HG03571 (cell line): ENCODE measurements at regions not wholly inside any gene's neighbourhood (a gene's known extent, or its start where the extent isn't known, plus 50 kb on each side); places are given as distances from the start of the nearest gene placed in this dataset.

Experiments used
- ATAC-seq: cut with Tn5 transposase; IDR thresholded peaks from one replicate; pipeline ENCODE4 v1.9.1; 2021; ENCODE audit not compliant: unreplicated experiment

DNA sequence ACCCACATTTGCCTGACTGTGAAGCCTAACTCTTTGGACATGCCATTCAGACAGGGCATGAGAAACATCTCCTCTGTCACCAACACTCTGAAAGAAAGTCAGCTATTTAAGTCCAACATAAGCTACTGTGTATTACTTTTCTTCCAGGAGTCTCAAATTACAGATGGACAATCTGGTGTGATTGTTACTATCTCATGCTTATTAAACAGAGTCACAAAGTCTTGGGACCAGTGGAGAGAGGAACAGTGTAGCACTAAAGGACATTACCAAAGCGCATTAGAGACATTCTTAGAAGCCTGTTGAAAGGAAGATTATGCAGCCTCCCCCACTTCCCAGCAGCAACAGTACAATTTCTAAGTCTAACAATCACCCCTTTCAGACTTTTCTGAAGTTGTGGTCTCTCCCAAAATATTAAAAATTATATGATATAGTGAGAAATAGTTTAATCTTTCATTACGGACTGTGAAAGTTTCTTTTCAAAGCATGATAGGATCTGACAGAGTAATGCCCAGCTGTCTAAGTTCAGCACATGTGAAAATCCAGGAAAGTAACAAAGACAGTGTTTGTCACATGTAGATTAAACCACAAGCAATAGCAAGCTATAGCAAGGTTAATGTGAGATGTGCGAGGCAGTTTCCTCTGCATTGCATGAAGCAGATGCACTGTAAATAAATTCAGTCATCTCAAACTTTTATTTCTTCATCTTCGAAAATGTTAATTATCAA lies 280.9 kb upstream of the FZD8 start:
- no peak for ATAC-seq

DNA sequence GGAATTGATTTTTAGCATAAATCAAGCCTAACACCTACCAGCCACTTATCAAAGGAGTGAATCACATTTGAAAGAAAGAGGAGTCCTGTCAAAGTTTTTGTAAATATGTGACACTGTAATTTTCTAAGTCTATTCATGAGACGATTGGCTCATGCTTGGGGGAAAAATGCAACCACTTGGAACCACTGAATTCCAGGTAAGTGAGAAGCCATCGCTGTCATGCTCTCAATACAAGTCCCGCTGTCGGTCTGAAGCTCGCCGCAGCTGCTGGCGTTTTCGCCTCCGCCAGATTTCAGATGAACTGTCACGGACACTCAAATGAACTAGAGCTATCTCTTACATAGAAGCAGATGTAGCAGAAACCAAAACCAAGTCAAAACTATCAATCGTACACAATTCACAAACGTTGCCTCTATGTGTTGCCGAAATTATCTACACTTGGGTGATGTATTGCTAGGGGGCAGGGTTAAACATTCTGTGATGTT lies 279.8 kb upstream of the FZD8 start:
- no peak for ATAC-seq

DNA sequence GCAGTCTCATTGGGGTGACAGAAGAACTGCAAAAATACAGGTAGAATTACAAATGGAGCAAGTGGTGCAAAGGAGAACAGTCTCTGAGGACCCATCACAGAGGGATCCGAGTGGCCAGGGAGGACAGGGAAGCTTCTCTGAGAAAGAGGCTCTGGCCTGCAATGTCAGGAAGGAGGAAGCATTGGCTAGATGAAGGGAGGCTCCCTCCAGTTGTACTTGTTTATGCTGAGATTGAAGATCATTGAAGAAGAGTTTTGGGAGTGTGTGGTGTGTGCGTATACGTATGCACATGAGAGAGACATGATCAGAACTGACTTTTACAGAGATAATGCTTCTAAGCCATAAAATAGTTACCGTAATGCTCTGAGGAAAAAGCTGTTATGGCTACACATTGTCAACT lies 274.7 kb upstream of the FZD8 start:
- no peak for ATAC-seq

DNA sequence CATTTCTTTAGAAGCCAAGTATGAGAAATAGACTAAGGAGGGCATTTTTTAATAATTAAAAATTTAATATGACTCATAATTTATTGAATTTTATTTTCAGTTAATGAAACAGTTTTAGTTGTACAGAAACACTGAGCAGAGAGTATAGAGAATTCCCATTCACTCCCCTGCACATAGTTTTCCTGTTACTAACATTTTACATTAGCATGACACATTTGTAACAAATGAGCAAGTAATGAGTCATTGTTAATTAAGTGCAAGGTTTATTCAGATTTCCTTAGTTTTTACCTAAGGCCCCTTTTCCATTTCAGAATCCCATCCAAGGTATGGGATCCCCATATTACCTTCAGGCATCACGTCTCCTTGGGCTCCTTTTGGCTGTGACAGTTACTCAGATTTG lies 271.5 kb upstream of the FZD8 start:
- no peak for ATAC-seq

DNA sequence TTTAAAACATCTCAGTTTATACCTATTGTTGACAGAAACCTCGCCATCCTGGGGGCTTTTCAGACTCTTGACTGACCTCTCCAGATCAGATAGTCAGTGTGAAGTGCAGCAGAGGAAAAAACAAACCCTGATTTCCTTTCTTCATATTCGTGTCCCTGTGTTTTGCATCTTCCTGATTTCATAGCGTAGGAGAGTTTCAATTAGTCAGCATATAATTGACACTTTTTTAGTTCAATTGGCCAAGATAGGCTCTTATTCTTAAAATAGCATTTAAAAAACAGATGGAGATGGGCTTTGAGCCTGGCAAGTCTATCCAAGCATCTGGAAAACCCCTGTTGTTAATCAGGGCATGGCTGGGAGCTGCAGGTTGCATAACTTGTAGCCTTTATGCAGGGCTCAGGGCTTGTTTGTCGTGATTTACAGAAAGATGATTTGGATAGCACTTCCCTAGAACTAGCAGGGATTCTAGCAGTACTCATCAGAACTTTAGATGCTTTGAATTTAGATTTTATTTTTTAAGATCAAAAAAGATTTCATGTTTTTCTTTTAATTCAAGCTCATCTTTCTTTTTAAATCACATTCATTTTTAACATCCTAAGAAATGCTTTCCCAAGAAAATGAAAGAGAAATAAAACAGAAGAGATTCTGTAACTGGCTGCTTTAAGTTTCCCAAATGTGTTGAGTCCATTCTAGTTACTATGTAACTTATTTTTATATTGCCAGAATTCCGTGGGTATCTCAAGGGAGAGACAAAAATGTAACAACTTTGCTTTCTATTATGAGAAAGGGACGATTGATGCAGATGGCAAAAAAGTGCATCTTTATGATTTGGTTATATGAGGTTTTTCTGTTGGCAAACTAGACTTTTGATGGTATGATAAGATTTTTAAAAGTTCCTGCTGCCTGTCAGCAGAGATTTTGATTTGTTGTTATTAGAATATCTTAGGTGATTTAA lies 270.8 kb upstream of the FZD8 start:
- ATAC-seq: no peak

DNA sequence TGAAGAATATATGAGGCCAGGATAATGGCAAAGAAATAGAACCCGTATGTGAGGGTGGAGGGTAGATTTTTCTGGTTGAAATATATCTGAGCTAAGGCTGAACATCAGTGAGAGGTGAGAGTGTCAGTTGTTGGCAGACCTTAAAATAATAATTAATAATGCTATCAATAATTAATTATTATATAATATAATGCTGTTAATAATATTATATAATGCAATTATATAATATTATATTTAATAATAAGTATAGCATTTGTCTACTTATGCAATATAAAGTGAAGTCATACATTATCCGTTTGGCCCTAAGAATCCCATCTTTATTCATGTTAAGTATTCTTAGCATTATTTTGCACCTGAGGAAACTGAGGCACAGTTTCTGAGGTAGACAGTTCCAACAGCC lies 269.9 kb upstream of the FZD8 start:
- no peak for ATAC-seq

DNA sequence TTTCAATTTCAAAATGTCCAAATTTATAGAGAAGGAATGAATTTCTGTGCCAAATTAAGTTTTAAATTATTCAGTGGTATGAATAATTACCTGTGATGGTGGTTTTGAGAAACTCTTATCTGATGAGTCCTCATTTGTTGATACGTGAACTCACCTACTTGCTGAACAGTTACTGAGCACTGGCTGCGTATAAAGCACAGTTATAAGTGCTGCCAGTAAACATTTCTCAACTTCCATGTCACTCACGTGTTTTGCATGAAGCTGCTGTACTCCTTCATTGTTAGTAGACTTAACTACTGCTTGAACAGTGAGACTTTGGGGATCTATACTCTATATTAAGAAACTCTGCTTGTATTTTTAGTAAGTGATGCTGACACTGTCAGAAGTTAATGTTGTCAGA lies 269.1 kb upstream of the FZD8 start:
- no peak for ATAC-seq

DNA sequence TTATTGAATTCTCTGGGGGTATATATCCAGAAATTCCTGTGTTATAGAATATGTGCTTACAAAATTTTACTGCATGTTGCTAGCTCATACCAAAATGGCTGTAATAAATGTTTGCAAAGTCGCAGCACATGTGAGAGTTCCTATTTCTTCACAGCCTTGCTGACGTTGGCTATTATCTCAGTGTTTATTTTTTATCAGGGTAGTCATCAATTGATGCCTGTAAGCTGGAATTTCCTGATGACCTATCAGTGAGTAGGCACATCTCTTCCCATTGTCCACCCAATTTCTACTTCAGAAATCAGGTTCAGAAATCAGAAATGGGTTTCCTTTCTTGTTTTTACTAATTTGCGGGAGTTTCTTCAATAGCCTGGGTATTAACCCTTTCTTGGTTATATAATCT lies 268.1 kb upstream of the FZD8 start:
- no peak for ATAC-seq

DNA sequence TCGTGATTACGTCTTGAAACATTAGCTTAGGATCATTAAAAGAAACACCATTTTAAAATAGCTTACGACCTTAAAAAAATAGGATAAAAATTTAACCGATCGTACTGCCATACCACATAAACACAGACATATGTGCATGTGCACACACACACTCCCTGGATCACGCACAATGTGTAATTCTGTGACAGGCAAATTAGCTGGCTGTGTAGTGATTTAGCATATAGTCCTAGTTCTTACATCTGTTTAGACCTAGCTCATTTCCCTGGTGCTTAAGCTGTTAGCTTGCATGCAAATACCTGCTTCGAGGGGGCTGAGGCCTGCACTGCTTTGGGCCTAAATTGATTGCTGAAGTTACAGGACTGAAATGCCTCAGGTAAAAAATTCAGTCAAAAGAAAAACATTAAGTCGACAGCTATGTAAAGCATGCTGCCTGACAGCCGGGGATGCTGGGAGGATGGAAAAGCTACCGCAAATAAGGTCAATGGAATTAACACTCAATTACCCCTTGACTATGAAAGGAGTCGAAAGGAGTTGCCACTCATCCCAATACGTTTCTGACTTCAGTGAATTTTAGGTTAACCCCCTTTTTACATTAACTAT lies 267.1 kb upstream of the FZD8 start:
- no peak for ATAC-seq

DNA sequence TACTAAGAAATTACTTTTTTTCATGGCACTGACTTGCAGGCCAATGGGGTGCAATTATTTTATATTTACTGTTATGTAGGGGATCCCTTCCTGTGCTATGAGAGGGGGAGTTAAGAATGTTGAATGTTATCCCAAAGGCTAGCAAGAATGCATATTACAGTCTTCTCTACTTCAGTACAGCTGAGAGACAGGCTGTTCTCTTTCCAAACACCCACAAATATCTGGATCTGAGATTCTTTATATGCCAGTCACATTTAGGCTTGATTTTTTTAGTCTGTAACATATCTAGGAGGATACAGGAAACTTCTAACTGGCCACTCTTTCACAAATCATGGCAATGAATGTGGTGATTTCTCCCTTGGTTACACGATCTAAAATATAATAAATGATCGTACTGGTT lies 266.4 kb upstream of the FZD8 start:
- no peak for ATAC-seq

DNA sequence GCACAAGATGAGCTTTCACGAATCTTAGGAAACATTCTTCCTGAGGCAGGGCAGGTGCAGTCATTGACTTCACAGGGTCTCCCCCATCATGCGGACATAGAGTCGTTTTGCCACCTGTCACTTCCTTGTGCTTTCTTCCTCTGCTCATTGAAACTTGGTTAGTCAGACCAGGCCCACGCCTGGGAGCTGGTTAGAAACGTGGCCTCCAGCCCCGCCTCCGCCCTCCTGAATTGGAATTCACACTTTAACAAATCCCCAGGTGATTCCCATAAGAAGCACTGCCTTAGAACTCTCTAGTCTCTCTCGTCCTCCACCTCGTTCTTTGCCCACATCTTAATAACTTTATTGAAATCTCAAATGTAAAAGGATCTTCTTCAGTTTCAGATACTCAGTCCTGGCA lies 265.5 kb upstream of the FZD8 start:
- ATAC-seq: no peak

DNA sequence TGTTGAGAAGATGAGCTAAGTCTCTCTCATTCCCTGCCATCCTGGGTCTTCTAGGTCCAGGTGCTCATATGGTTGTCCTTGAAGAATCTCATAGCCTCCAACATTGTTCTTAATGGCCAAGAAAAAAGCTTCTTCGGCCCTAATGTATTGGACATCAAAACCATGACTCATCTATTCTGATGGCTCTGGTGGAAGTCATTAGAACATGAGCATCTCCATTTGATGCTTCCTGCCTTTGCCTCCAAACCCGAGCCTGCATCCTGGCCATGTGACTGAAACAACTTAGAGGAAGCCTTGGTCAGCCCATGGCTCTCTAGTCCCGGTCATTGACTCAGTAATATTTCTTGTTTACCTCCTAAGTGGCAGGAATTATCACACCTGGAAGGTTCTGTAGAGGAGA lies 264.1 kb upstream of the FZD8 start:
- no peak for ATAC-seq

DNA sequence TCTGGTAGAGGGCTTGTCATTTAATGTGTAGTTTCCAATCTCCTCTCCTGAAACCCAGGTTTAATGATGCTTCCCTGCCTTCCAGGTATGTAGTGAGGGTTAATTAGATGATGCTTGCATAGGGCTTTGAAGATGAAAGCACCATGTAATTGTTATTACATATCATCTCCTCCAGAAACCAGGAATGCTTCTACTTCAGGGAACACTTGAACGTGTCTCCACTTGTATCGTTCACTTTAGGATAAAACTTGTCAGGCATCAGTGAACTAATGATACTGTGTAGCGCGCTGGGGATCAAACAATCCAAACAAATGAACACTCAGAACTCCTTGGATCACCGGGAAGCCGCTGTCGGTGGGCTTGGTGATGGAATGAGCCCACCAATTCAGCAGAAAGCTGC lies 260.9 kb upstream of the FZD8 start:
- ATAC-seq: no peak

DNA sequence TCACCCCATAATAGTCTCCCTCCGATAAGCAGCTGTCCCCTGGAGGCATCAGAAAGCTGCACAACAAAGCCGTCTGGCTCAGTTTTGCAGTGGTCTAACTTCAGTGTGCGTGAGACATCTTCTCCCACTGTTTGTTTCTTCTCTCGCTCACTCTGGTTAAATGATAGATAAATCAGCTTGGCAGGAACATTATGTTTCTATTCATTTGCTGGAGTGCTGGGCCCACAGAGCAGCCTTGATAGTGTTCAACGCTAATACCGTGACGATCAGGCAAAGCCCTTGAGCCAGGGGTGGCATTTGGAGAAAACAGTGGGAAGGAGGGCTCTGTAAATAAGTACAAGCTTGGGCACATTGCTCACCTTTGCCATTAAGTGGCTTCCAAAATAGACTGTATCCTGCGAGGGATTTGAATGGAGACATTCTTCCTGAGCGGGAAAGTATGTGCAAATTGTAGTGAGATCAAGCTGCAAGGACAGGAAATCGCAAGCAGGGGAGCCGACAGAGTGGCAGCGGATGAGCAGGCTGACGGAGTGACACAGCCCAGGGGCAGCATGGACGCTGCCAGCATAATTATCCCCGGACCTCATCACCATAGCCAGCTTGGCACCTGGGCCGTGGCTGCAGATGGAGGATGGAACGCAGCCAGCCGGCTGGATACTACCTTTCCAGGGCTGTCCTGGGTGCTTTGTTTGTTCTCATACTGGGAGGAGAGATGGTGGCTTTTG lies 256.8 kb upstream of the FZD8 start:
- ATAC-seq: no peak

DNA sequence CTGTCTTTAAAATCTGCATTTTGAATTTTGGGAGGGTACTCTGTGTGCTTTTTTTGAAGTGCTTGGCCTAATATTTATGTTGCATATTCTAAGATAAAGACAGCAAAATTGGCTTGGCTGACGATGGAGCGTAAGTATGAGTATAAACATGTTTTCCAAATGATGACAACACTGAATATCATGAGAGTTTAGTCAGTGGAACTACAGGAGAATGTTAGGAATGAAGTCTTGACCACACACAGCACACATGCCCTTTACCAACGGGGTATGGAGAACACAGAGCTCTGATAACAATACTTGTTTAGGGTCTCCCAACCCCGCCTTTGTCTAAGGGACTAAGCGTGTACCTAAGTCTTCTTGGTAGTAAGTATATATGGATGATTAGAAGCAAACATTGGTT lies 253.9 kb upstream of the FZD8 start:
- ATAC-seq: no peak

DNA sequence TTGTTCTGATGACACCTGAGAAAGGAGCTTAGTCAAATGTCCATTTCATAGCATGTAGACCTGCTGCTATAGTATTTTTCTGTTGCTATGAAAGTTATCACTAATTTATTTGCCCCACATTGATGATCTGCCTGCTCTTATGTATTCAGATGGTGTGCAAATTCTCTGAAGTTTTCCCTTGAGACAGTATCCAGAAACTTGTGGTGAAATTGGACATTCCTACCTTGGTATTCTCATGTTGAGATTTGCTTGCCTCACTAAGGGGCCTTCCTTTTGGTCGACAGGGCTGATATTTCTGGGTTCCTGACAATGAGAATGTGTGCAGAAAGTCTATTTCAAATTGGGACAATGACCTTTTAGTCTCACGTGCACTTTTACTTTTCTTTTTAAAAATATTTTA lies 253.2 kb upstream of the FZD8 start:
- ATAC-seq: no peak

DNA sequence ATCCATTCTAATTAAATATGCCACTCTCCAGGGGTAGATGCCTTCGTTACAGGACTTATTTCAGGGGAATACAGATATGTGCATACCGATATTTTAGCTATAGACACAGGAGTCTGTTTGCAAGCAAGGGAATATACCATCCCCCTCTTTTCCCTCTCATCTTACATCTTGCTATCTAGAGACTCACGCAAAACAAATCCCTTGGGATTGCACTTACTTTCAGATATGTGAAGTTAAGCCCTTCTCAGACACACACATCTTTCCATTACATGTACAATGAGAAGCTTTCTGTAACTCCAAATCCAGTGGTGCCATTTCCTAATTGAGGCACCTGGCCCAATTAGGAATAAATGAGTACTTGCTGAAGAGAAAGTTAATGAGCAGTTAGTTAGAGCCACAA lies 250.4 kb upstream of the FZD8 start:
- ATAC-seq: no peak

DNA sequence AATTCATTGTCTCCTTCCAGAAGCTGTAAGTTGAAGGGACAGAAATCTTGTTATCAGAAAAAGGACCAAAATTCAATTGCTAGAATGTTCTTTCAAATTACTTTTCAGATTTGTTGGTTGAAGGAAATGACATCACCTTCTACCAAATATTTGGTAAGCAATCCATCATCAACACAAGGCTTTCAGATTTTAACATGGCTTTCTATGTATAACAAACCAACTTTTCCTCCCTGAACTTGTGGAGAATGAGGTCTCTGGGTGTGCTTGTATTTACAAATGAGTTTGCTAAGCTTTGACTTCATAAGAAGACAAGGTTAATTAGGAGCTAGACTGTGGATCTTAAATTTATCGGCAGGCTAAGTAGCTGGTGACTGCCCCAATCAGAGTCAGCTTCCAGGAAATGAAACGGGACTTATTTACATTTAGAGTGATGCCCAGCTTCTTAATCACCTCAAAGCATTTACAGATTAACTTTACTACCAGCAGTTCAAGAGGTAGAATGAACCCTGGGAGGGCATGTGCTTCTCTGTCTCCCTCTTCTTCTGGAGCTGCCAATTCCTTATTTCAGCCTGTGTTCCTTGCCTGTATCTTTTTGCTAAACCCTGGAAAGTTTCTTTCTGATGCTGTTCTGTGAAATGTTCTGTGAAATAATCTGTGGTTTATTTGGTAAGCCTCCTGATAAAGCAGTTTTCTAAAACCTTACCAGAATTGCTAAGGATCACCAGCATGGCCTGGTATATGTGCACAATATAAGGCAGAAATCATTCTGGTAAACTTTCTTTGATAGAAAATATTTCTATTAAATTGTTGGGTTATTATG lies 248.8 kb upstream of the FZD8 start:
- no peak for ATAC-seq

DNA sequence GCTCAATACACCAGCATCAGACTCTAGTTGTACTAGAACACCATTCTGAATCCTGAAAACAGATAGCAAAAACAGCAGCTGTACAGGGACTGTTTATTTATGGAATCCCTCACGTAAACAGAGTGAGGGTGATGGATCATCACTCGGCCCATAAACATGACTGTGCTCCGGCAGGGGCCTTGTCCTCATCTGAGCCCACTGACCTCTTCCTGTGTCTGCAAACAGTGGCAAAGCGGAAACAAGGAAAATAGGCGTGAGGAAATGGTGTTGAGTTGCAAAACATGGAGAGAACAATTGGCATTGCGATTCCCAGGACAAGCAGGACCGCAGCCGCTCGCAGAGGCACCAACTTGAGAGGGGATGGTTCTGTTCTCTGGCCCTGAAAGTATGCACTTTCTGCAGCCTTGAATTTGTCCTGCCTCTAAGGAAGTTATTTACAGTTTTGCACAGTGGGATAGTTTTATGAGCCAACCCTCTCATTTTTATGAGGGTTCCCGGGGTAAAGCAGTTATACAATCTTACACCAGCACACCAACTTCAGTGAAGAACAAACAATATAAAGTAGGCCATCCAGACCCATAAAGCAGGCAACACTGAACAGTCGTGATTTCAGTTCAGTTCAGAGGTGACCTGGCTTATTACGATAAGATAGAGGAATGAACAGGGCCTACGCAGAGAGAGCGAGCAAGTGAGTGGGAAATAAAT lies 248.0 kb upstream of the FZD8 start:
- ATAC-seq: no peak

DNA sequence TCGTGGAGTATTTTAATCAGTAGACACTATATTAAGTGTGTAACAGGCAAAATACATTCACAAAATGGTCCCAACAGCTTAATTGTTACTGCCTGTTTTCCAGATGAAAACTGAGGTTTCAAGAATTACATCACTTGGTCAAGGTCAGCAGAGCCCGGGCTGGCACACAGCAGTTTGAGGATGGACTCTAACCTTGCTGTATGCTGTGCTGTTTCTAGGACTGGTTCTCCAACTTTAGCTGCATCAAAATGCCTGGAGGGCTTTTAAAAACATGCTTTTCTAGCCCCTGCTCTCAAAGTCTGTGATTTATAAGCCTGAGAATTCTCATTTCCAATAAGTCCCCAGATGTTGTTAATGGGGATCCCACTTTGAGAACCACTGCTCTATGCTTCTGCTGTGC lies 247.1 kb upstream of the FZD8 start:
- no peak for ATAC-seq
